SJSA1 (cell line): ENCODE measurements at regions not wholly inside any gene's neighbourhood (a gene's known extent, or its start where the extent isn't known, plus 50 kb on each side); places are given as distances from the start of the nearest gene placed in this dataset.
"Not testable (repeated sequence)": the region's sequence is repeated elsewhere in the genome, so short reads cannot be mapped to it uniquely, and the experiment has no call there.

Experiments used
- DNase-seq, 2 experiments: peaks; one replicate each; pipeline ENCODE4 v3.0.0-alpha.2; 2015 to 2020; ENCODE audit warnings: low spot score in 2 of 2, low read depth in 1 of 2
- H3K27ac ChIP-seq: fragments of 250-450 bp; sonication (Bioruptor Pico); 2 replicates; pipeline ENCODE4 v1.5.1; 2020; ENCODE audit warnings: mild to moderate bottlenecking, moderate library complexity
- H3K27me3 ChIP-seq: fragments of 250-450 bp; sonication (Bioruptor Pico); replicated peaks from 2 replicates; pipeline ENCODE4 v1.5.1; 2020; ENCODE audit warnings: mild to moderate bottlenecking, moderate library complexity
- H3K36me3 ChIP-seq: fragments of 250-450 bp; sonication (Bioruptor Pico); 2 replicates; pipeline ENCODE4 v1.5.1; 2020; ENCODE audit warnings: mild to moderate bottlenecking
- H3K4me1 ChIP-seq: fragments of 250-450 bp; sonication (Bioruptor Pico); replicated peaks from 2 replicates; pipeline ENCODE4 v1.6.1; 2021; ENCODE audit warnings: mild to moderate bottlenecking
- H3K4me3 ChIP-seq: fragments of 250-450 bp; sonication (Bioruptor Pico); 2 replicates; pipeline ENCODE4 v1.5.1; 2020; ENCODE audit warnings: mild to moderate bottlenecking
- H3K9me3 ChIP-seq: fragments of 250-450 bp; sonication (Bioruptor Pico); replicated peaks from 2 replicates; pipeline ENCODE4 v1.5.1; 2020; ENCODE audit warnings: mild to moderate bottlenecking

DNA sequence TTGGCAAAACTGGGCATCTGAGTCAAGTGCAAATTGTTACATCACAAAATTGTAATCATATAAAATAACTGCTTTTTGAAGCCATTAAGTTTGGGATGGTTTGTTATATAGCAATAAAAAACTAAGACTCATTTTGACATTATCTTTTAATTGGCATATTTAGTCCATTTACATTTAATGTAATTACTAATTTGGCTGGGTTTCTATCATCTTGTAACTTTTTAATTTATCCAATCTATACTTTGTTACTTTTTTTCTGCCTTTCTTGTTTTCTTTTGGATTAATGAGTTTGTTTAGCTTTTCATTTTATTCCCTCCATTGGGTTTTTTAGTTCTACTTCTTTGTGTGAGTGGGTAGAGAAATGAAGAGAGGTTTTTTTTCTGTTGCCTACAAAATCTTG is 76.3 kb downstream of the DRAM2 start:
- H3K36me3 ChIP-seq: no peaks in the 10 kb centered on the region
- H3K27me3 ChIP-seq: no peaks in the 10 kb centered on the region
- no peaks in the 10 kb centered on the region for H3K4me1 ChIP-seq
- H3K27ac ChIP-seq: no peak overlapping the region
- H3K9me3 ChIP-seq: peaks cover 4% of the 10 kb centered on the region; the same call in 1 of the 2 replicates
- DNase-seq: no peak
- no peak overlapping the region for H3K4me3 ChIP-seq

DNA sequence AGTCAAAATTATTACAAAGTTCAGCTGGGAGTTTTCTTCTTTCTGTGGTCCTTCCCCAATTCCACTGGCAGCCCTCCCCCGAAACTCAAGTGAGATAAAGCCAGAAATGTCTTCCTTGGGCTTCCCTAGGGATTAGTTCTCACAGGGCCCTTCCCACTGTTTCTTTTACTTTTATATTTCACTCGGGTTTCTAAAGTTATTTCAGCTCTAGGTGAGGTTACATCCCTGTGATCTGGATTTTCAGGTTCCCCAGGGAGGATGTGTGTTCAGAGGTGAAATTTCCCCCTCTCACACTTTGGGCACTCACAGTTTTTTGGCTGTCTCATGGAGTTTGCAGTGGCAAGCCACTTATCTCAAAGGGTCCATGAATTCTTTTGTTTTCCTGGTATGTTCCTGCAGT is 77.3 kb downstream of the DRAM2 start:
- Histone ChIP-seq H3K27me3 (no peaks in the 10 kb centered on the region), H3K4me1 (no peaks in the 10 kb centered on the region), H3K36me3 (no peaks in the 10 kb centered on the region), H3K9me3 (peaks cover 4% of the 10 kb centered on the region; the same call in 1 of the 2 replicates), H3K27ac (no peak overlapping the region), H3K4me3 (no peak overlapping the region)
- no peak for DNase-seq

DNA sequence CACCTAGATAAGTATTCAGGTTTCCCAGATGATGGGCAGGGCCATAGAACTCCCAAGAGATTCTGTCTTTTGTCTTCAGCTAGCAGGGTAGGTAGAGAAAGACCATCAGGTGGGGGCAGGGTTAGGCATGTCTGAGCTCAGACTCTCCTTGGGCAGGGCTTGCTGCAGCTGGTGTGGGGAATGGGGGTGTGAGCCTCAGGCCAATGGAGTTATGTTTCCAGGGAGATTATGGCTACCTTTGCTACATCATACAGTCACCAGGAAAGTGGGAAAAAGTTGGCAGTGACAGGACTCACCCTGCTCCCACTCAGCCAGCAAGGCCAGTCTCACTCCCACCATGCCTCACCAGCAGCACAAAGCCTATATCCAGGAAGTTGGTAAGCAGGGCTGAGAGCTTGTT is 77.8 kb downstream of the DRAM2 start:
- no peaks in the 10 kb centered on the region for H3K36me3 ChIP-seq
- H3K4me3 ChIP-seq: no peak overlapping the region
- H3K9me3 ChIP-seq: peaks cover 4% of the 10 kb centered on the region; the same call in 1 of the 2 replicates
- no peaks in the 10 kb centered on the region for H3K4me1 ChIP-seq
- DNase-seq: no peak
- no peak overlapping the region for H3K27ac ChIP-seq
- H3K27me3 ChIP-seq: no peaks in the 10 kb centered on the region

DNA sequence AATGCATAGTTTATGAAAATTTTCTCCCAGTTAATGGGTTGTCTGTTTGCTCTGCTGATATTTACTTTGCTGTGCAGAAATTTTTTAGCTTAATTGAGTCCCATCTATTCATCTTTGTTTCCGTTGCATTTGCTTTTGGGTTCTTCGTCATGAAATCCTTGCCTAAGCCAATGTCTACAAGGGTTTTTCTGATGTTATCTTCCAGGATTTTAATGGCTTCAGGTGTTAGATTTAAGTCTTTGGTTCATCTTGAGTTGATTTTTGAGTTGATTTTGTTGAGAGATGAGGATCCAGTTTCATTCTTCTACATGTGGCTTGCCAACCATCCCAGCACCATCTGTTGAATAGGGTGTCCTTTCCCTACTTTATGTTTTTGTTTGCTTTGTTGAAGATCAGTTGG is 85.2 kb downstream of the DRAM2 start:
- DNase-seq: no peak
- Histone ChIP-seq H3K4me1 (no peaks in the 10 kb centered on the region), H3K27ac (no peak overlapping the region), H3K36me3 (no peaks in the 10 kb centered on the region), H3K9me3 (no peaks in the 10 kb centered on the region), H3K4me3 (no peak overlapping the region), H3K27me3 (no peaks in the 10 kb centered on the region)

DNA sequence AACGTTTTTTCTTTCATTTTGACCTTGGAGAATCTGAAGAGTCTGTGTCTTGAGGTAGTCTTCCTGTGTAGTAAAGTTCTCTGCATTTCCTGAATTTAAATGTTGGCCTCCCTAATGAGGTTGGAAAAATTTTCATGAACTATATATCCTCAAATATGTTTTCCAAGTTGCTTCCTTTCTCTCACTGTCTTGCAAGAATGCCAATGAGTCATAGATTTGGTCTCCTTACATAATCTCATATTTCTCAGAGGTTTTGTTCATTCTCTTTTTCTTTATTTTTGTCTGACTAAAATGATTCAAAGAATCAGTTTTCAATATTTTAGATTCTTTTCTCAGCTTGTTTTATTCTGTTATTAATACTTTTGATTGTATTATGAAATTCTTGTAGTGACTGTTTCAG is 87.6 kb downstream of the DRAM2 start:
- Histone ChIP-seq H3K4me3 (no peak overlapping the region), H3K27me3 (no peaks in the 10 kb centered on the region), H3K4me1 (no peaks in the 10 kb centered on the region), H3K9me3 (no peaks in the 10 kb centered on the region), H3K36me3 (no peaks in the 10 kb centered on the region), H3K27ac (no peak overlapping the region)
- no peak for DNase-seq

DNA sequence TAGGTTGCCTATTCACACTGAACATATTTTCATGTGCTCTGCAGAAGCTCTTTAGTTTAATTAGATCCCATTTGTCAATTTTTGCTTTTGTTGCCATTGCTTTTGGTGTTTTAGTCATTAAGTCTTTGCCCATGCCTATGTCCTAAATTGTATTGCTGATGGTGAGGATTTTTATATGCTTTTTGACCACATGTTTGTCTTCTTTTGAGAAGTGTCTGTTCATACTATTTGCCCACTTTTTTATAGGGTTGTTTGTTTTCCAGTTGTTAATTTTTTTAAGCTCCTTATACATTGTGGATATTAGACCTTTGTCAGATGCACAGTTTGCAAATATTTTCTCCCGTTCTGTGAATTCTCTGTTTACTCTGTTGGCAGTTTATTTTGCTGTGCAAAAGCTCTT is 84.5 kb upstream of the LRIF1 start:
- H3K4me3 ChIP-seq, H3K9me3 ChIP-seq, H3K4me1 ChIP-seq, H3K36me3 ChIP-seq, H3K27me3 ChIP-seq, H3K27ac ChIP-seq, DNase-seq: not testable (repeated sequence)

DNA sequence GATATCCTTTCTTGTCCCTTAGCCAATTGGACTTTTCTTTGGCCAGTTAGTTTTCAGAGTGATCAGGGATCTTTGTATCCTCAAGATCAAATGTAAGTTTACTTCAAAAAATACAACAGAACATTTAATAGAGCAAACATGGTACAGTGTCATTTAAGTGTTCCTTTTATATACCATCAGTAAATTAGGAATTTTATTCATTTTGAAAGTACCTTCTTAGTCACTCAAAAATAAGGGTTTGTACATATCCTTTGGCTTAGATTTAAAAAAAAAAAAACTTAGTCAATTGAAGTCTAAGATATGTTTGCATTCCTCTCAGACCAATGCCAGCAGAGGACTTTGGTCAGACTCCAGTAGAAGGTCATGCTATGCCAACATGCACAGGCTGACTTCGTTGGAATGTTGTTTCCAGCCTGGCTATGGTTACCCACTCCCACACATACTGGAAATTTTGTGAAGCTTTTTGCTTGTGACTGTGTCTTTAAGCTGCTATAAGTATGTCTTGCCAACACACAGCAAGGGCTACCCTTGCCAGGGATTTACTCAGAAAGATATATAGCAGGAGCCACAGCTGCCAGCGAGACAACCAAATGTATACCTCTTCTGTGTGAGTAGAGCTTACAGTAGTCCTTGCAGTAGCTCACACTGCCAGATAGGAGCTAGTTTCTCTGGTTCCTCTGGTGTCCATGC is 81.5 kb upstream of the LRIF1 start:
- H3K27ac ChIP-seq: no peak overlapping the region
- H3K4me3 ChIP-seq: no peak overlapping the region
- H3K9me3 ChIP-seq: no peaks in the 10 kb centered on the region
- H3K4me1 ChIP-seq: no peaks in the 10 kb centered on the region
- peaks cover 7% of the 10 kb centered on the region; the same call in 1 of the 2 replicates for H3K27me3 ChIP-seq
- DNase-seq: no peak
- H3K36me3 ChIP-seq: no peaks in the 10 kb centered on the region

DNA sequence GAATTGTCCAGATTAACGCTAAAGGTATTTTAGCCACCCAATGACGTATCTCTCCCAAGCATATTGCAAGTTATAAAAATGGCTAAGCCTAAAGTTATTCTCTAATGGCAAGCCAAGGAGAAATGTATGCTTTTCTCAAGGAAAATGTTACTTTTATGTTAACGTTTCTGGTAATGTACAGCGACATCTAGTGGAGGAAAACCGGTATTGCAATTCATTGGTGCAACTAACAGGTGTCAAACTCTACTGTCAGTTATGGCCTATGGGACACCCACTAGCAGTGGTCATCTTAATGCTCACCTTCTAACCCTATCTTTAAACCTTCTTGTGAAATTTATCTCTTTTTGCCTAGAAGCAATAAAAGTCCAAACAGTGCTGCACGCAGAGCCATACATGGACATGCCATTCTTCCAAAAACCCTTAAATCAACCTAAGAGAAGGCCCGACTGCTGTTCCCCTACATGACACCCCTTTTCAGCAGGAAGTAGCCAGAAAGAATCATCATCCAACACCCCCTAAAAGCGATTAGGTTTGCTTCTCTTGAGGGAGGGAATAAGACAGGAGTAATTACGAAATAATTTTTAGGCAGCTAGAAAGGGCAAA is 68.7 kb upstream of the LRIF1 start:
- no peak for DNase-seq
- no peaks in the 10 kb centered on the region for H3K36me3 ChIP-seq
- no peaks in the 10 kb centered on the region for H3K27me3 ChIP-seq
- no peak overlapping the region for H3K27ac ChIP-seq
- H3K4me1 ChIP-seq: no peaks in the 10 kb centered on the region
- H3K9me3 ChIP-seq: no peaks in the 10 kb centered on the region
- H3K4me3 ChIP-seq: no peak overlapping the region

DNA sequence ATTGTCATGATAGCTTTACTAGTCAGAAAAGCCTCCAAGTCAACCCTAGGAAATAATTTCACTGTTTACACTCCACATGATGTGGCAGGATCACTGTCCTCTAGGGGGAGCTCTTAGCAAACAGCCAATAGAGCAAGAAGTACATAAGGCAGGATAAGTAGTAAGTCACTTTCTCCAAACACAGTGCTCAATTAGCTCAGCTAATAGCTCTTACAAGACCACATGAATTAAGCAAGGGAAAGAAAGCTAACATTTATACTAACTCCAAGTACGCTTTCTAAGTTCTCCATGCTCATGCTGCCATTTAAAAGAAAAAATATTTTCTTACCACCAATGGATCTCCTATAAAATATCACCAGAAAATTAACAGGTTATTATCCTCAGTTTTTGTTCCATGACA is 66.9 kb upstream of the LRIF1 start:
- Histone ChIP-seq H3K36me3 (no peaks in the 10 kb centered on the region), H3K27me3 (no peaks in the 10 kb centered on the region), H3K4me3 (no peak overlapping the region), H3K9me3 (no peaks in the 10 kb centered on the region), H3K4me1 (no peaks in the 10 kb centered on the region), H3K27ac (no peak overlapping the region)
- peak in 1 of 2 experiments; percentile 34 for DNase-seq

DNA sequence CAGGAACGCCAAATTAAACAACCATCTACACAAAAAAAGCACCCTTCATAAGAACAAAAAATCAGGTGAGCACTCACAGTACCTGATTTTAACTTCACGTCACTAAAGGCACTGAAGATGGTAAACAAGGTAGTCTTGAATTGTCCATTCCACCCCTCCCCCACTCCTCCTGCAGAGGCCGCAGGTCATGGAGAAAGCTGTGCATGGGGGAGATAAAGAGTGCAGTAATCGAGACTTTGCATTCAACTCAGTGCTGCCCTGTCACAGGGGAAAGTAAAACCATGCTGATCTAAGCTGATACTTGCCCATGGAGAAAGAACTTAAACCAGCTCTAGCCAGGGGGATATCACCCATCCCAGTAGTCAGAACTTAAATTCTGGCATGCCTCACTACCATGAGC is 61.4 kb upstream of the LRIF1 start:
- no peak for DNase-seq
- H3K27ac ChIP-seq: no peak overlapping the region
- H3K4me1 ChIP-seq: no peaks in the 10 kb centered on the region
- H3K9me3 ChIP-seq: no peaks in the 10 kb centered on the region
- no peaks in the 10 kb centered on the region for H3K36me3 ChIP-seq
- no peak overlapping the region for H3K4me3 ChIP-seq
- no peaks in the 10 kb centered on the region for H3K27me3 ChIP-seq

DNA sequence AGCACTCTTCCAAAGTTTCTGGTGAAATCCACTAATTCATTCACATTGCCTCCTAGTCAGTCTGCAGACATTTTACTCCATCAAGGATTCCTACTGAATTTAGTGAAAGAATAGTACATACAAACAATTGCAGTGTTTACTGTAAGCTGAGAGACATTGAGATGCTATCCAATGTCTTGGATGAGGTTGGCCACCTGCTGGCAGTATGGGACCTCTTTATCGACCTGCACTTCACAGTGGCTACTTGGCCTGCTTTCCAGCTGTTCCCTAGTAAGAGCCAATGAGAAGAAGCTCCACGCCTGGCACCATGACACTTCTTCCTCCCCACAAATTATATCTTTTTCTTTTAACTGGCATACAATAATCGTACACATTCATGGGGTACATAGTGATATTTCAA is 51.5 kb upstream of the LRIF1 start:
- no peaks in the 10 kb centered on the region for H3K4me1 ChIP-seq
- no peak overlapping the region for H3K4me3 ChIP-seq
- H3K27me3 ChIP-seq: no peaks in the 10 kb centered on the region
- no peaks in the 10 kb centered on the region for H3K36me3 ChIP-seq
- DNase-seq: no peak
- no peaks in the 10 kb centered on the region for H3K9me3 ChIP-seq
- H3K27ac ChIP-seq: no peak overlapping the region
